Left kidney (tissue), 1 donor: ENCODE measurements at regions not wholly inside any gene's neighbourhood (a gene's known extent, or its start where the extent isn't known, plus 50 kb on each side); places are given as distances from the start of the nearest gene placed in this dataset.
A peak's percentile ranks its signal among the peaks of the same experiment; 100 is the strongest.
"Not testable (repeated sequence)": the region's sequence is repeated elsewhere in the genome, so short reads cannot be mapped to it uniquely, and the experiment has no call there.

Experiments used
- DNase-seq: peaks from one replicate; pipeline ENCODE4 v3.0.0-alpha.2; 2013

DNA sequence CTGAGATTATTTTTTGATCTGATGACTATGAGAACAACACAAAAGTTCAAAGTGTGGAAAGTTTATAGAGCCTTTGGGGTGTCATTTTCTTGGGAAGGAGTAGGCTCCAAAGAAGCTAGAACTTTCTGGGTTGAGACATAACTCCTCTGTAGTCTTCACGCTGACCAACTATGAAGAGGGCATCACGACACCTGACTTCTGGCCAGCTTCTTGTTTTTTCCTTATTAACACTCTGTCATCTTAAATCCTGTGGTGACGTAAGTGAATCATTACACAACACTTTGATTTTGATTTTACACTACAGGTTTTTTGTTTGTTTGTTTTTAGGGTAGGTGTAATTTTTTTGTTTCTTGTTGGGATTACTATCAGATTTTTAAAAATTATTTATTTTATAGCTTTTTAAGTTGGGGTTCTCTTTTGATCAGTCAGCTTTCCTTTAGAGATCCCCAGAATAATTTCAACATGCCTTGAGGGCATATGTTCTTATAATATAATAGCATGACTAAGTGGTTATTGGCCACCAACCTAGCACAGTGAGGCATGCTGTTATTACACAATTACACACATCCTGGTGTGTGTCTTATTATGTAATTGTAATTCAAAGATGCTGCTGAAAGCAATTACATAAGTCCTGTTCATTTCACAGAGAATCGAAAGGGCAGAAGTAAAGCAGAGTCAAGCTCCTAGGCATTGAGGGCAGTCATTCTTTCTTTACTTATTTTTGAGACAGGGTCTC, 281.6 kb upstream of the NOTCH2NLA start:
- DNase-seq: not testable (repeated sequence)

- not testable (repeated sequence) for DNase-seq
Measured at GRCh38 chr1:146504121-146504520, 275.3 kb upstream of the NOTCH2NLA start.

GRCh38 chr1:146487555-146487954, 258.7 kb upstream of the NOTCH2NLA start:
- not testable (repeated sequence) for DNase-seq

- DNase-seq: not testable (repeated sequence)
Measured at GRCh38 chr1:146487155-146487554, 258.3 kb upstream of the NOTCH2NLA start.

- DNase-seq: peak; percentile 32
Measured at GRCh38 chr1:146486300-146487014, 257.6 kb upstream of the NOTCH2NLA start.

- DNase-seq: not testable (repeated sequence)
Measured at GRCh38 chr1:146484195-146484594, 255.4 kb upstream of the NOTCH2NLA start.

DNA sequence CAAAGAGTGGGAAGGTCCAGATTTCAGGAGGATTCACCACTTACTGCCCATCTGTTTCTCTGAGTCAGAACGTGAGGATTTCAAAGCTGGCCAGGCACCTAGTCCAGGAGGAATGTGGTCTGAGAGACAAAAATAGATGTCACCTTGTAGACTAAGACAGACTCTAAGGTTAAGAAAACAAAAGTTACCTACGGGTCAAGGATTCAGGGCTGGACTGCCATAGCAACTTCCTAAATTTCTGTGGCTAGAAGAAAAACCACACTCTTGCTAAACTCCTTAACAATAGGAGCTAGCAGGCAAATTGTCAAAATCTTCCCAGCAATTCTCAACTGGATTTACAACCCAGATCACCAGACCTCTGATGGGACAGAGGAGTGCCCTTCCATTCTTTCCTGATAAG, 250.4 kb upstream of the NOTCH2NLA start:
- DNase-seq: not testable (repeated sequence)

GRCh38 chr1:146478125-146478720, 249.4 kb upstream of the NOTCH2NLA start:
- peak; percentile 12 for DNase-seq

GRCh38 chr1:146475086-146475485, 246.3 kb upstream of the NOTCH2NLA start:
- not testable (repeated sequence) for DNase-seq

GRCh38 chr1:146474216-146474615, 245.4 kb upstream of the NOTCH2NLA start:
- DNase-seq: not testable (repeated sequence)

GRCh38 chr1:146472192-146472861, 243.5 kb upstream of the NOTCH2NLA start:
- DNase-seq: peak; percentile 69

DNA sequence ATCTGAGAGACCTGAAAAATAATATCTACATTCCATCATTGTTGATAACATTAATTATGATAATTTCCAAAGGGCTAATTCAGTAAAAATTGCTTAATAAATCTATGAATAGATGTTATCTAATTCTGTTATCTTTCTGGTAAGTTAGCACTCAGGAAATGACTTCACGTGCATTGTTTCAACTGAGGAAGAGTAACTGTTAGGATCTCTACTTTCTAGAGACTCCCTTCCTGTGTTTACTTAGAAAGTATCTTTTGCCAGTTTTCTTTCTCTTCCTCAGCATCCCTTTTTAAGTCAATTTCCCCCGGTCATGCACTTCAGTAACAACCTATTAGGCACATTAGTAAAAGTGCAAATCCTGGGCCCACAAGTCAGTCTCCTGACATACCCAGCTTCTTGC, 231.1 kb upstream of the NOTCH2NLA start:
- DNase-seq: not testable (repeated sequence)

GRCh38 chr1:146459308-146459707, 230.5 kb upstream of the NOTCH2NLA start:
- not testable (repeated sequence) for DNase-seq

DNA sequence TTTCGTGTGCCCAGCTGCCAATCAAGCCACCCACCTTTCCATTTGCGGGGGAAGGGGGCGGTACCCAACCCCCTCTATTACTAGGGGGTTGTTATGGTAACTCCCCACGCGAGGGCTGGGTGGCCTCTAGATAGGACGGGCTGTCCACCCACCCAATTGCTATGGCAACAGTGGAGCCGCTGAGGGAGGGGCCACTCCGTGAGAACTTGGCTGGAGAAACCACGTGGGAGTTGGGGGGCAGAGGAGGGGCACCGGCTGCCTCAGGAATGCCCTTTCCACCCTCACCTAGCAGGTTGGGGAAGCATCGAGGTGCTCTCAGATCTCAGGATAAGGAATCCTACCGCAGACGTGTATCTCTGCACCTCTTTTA, 220.0 kb upstream of the NOTCH2NLA start:
- DNase-seq: not testable (repeated sequence)

GRCh38 chr1:146448212-146448876, 219.5 kb upstream of the NOTCH2NLA start:
- DNase-seq: not testable (repeated sequence)

DNA sequence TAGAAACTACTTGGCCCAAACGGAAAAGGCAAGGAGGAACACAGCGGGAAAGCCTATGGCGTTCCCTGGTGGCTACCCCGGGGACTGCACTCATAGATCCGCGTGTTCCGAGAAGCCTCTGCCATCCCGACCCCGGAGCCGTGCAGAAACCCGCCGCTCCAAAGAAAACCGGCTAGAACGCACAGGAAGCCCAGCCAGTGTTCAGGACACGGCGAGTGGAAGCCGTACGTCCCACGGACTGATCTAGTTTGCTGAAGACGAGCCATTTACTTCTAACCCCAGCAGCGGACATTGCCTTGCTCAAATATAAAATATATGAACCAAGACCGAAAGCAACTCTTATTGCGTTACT, 215.0 kb upstream of the NOTCH2NLA start:
- peak; percentile 4 for DNase-seq

- peak; percentile 0 for DNase-seq
Measured at GRCh38 chr1:146443088-146443870, 214.5 kb upstream of the NOTCH2NLA start.

- DNase-seq: not testable (repeated sequence)
Measured at GRCh38 chr1:146438543-146438942, 209.7 kb upstream of the NOTCH2NLA start.

- not testable (repeated sequence) for DNase-seq
Measured at GRCh38 chr1:146416642-146417041, 187.8 kb upstream of the NOTCH2NLA start.

DNA sequence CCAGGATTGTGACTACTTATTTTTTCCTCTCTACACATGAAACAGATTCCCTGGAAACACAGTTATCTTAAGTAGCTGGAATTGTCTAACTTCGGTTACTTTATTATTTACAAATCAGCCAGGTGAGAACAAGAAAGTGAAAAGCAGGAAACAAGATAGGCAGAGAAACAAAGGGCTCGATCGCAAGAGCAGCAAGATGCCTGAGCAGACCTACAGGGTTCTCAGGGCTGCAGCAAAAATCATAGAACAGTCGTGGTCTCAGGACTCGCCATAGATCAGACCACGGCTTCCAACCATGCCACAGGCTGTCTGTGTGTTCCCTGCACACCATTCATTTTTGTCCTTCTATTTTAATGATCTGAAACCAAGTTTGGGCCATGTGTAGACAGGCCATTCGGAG, 186.2 kb upstream of the NOTCH2NLA start:
- not testable (repeated sequence) for DNase-seq

- DNase-seq: not testable (repeated sequence)
Measured at GRCh38 chr1:146413911-146414310, 185.1 kb upstream of the NOTCH2NLA start.
